ELR (cell line): ENCODE measurements at regions not wholly inside any gene's neighbourhood (a gene's known extent, or its start where the extent isn't known, plus 50 kb on each side); places are given as distances from the start of the nearest gene placed in this dataset.

Experiments used
- DNase-seq: peaks from one replicate; pipeline ENCODE4 v3.0.0-alpha.2; 2015; ENCODE audit warnings: low read depth

DNA sequence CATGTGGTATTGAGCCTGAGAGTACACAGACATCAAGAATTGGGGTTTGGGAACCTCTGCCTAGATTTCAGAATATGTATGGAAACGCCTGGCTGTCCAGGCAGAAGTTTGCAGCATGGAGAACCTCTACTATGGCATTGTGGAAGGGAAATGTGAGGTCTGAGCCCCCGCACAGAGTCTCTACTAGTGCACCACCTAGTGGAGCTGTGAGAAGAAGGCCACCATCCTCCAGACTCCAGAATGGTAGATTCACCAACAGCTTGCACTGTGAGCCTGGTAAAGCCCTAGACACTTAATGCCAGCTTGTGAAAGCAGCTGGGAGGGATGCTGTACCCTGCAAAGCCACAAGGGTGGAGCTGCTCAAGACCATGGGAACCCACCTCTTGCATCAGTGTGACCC lies 658.2 kb downstream of the HACE1 start:
- no peak for DNase-seq

DNA sequence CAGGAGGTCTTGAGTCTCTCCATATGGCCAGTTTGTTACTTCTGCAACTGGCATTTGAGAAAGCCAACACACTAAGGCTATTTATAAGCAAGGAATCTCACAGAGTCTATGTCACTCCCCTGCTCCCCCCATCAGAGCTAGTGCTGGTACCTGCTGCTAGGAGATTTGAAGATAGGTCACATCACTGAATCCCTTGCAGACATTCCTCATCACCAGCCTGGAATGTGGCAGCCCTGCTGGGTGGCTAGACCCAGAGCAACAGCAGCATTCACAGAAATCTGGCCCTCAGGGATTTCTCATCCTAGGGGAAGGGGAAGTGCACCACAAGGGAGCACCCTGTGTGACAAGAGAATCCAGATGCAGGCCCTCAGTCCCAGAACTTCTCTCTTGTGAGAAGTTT lies 672.1 kb downstream of the HACE1 start:
- peak; percentile 15 for DNase-seq

DNA sequence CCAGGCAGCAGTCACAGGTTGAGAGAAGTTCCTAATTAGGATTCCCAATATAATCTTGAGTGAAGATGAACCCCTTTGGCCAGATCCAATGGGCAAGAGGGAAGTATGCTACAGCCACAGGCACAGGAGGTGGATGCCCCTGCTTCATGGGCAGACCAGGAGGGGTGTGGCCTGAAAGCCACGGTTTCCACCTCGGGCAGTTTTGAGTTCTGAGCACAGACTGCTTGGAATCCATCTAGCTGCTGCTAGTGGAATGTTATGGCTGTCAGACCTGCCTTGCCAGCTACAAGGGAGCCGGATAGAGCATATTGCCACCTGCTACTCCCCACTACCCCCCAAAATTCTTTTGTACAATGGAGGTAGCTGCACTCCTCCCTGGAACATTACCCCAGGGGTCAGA lies 672.9 kb downstream of the HACE1 start:
- DNase-seq: peak; percentile 13

DNA sequence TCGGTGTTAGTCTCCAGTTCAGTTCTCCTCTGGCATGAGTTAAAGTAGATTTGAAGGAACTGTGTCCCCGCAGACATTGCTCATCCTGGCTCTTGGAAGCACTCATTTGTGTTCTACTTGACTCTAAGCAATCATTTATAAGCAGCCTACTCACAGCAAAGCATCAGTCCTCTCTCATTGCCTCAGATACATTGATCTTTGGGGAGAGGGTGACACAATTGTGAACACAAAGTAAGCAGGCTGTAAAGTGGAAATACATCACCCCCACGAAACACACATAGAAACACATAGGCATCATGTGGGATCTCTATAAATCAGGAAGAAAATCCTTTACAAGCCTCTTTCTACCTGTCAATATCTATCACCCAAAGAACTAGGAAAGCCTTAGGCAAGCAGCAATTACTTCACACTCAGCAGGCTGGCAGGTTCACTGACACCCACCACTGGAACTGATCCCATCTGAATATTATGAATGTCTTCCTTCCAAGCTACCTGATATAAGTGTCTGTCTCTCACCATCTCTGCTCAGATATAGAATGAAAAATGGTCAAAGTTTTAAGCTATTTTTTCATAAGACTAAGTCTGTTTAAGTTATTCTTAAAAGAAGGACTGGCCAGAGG lies 675.8 kb downstream of the HACE1 start:
- peak; percentile 9 for DNase-seq

DNA sequence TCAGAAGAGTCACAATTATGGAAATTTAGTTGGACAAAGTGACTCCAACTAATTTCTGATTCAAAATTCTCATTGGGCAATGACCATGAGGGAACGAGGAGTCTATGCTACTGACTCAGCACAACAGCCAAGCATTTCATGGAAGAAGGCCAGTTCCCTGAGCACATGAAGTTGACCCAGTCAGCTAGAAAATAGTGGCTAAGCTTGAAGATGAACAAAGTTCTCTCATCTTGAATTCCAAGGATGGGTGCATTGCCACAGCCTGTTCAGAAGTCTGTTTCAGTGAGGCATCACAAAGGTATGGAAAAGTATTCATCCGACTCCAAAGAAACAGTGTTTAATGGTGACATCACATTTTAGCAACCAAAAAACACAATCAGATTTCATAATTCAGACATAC lies 676.9 kb downstream of the HACE1 start:
- peak; percentile 85 for DNase-seq

DNA sequence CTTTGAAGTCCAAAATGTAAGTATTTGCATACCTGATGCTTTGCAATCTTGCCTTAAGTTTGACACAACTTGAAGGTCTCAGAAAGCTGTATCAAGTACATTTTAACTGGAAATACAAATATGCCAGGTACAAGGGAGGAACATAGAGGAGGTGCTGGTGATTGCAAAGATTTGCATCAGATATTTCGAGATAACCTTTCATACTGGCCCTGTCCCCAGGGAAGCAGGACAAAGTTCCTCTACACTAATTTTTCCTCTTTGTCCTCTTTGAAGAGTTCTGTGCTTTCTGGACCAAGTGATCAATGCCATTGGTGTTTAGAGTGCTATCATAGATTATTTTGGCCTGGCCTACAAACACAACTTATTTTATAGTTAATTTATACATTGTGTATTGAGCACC lies 686.1 kb downstream of the HACE1 start:
- DNase-seq: no peak

DNA sequence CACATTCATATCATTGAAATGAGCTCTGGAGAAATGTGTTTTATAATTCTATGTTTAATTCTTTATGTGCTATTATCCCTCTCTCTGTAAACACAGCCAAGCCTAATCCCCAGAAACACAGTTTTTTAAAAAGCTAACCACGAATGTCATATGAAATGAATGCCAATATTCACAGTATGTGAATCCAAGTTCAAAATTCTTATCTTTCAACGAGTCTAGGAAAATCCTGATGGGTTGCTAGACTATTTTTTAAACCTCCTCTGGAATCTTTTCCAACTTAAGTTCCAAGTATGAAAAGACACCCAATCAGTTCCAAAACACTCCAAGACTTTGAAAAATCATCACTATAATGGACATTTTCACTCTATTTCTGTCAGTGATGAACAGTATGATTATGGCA lies 689.3 kb downstream of the HACE1 start:
- DNase-seq: no peak

DNA sequence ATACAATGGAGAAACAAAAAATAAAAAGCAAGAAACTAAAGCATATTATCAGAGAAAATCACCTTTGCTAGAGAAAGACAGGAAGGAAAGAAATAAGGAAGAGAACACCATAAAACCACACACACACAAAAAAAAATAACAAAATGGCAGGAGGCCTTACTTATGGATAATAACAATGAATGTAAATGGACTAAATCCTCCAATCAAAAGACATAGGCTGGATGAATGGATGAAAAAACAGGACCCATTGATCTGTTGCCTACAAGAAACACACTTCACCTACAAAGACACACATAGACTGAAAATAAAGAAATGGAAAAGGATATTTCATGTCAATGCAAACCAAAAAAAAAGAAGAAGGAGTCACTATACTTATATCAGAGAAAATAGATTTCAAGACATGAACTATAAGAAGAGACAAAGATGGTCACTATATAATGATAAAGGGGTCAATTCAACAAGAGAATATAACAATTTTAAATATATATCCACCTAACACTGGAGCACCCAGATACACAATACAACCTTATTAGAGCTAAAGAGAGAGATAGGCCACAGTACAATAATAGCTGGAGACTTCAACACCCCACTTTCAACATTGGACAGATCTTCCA lies 693.6 kb downstream of the HACE1 start:
- no peak for DNase-seq

DNA sequence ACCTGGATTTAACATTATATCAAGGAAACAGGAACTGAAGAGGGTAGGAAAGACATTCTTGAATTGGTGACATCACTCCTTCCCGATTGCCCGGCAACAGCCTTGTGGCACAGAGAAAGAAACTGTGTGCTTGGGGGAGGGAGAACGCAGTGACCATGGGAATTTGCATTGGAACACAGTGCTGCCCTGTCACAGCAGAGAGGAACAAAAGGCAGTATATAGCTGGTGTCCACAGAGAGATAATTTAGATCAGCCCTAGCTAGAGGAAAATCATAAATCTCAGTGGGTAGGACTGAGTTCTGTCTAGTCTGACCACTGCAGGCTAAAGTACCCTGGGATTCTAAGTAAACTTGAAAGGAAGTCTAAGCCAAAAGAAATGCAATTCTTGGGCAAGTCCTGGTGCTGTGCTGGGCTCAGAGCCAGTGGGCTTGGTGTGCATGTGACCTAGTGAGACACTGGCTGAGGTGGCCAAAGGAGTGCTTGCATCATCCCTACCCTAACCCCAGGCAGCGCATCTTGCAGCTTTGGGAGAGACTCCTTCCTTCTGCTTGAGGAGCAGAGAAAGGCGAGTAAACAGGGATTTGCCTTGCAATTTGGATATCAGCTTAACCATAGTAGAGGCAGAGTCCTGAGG lies 697.6 kb downstream of the HACE1 start:
- DNase-seq: peak; percentile 68

DNA sequence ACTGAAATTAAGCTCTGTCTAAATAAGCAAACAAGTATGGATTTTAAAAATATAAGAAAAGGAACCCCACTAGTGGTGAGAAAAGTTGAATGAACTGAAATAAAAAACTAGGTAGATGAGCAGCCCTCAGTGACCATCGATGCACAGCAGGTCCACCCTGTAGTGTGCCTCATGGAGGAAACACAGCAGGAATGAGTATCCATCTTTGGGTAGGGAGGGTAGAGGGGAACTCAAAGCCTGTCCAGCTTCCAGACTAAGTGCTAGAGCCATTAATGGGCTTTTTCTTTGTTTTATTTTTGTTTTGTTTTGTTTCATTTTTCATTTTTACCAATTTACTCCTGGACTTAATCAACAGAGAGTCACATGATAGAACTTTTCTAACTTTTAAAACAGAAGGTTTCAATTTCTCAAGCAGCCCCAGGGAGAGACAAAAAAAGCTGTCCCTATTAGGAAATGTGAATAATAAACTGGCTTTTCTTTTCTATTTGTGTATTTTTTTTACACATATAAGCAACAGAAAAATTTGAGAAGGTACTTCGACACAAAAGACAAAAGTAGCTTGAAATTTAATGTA lies 700.6 kb downstream of the HACE1 start:
- DNase-seq: no peak

DNA sequence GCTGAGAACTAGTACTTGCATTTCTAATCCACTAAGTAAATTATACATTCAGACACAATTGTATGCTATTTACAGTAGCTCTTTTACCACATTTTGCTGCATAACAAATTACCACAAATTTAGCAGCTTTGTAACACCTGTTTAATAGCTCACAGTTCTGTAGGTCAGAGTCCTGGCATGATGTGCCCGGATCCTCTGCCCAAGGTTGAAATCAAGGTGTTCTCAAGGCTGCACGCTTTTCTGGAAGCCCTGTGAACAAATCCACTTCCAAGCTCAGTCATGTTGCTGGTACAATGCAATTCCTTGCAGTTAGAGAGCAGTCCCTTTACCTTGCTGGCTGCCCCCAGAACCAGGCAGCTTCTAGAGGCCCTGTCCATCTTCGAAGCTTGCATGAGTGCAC lies 716.0 kb downstream of the HACE1 start:
- DNase-seq: no peak

DNA sequence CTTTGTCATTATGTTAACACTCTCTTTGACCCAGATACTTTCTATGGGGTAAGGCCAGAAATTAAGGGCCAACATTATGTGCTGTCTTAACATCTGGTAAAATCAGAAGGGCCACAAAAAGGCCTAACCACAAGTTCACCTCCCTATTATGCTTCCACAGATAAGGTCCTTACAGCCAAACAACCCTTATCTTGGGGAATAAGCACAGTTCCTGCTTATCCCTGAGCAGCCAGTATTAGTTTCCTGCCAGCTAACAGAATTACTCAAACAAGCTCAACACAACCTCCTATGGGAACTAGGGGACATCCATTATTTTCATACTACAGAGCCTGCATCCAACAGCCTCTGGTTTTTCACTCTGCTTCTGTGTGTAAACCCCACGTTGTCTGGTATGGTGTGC lies 724.8 kb downstream of the HACE1 start:
- no peak for DNase-seq

DNA sequence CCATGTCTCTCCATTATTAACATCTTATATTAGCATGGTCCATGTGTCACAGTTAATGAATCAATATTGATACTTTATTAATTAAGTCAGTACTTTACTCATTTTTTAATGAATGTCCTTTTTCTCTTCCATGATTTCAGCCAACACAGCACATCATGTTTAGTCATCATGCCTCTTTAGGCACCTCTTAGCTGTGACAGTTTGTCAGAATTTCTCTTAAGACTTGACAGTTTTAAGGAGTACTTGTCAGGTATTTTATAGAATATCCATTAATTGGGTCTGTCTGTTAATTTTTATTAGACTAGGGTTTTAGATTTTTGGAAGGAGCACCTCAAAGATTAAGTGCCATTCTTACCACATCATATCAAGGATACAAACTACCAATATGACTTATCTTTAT lies 729.4 kb downstream of the HACE1 start:
- DNase-seq: no peak

DNA sequence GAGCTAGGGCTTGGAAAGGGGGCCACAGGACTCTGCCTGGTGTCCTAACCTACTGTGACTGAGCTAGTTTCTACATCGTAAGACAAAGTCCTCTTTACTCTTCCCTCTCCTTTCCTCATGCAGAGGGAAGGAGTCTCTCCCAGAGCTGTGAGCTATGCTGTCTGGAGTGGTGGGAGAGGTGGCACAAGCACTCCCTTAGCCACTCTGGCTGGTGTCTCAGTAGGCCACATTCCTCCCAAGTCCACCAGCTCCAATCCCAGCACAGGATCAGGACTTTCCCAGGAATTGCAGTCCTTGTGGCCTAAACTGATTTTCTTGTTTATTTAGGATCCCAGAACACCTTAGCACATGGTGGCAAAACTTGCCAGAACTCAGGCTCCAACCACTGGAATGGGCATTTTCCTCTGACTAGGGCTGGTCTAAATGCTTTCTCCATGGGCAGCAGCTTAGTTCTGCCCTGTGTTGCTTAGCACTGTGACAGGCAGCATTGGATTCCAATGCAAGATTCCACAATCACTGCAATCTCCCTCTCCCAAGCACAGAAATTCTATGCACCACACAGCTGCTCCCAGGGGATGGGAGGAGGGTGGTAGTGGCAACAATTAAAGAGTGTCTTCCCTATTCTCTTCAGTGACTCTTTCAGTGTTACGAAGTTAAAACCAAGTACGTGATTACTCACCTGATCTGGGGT lies 733.3 kb downstream of the HACE1 start:
- no peak for DNase-seq

DNA sequence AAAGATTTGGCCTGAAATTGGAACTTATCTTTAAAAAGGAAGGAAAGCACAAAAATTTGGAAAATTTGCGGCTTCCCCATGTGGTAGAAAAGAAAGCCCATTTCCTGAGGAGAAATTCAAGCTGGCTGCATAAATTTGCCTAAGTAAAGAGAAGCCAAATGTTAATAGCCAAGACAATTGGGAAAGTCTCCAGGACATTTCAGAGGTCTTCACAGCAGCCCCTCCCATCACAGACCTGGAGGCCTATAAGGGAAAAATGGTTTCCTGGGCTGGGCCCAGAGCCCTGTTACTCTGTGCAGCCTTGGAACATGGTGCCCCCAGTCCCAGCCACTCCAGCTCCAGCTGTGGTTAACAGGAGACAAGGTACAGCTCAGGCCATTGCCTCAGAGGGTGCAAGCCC lies 736.5 kb downstream of the HACE1 start:
- no peak for DNase-seq

DNA sequence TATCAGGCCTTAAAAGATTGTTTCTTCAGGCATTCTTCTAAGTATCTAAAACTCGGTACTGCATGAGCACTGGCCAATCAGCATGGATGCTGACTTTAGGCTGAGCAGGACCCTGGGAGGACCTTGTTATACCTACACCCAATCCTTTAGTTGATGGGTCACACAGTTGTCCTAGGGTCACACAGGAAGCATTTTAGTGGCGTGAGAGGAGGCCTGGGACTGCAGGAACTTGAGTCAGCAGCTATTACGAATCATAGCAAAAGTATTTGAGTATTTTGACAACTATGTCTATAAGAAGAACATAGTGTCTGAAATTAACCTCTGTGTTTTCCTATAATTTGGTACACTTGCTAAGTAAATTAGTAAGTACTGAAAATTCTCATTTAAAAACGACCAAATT lies 741.4 kb downstream of the HACE1 start:
- peak; percentile 90 for DNase-seq

DNA sequence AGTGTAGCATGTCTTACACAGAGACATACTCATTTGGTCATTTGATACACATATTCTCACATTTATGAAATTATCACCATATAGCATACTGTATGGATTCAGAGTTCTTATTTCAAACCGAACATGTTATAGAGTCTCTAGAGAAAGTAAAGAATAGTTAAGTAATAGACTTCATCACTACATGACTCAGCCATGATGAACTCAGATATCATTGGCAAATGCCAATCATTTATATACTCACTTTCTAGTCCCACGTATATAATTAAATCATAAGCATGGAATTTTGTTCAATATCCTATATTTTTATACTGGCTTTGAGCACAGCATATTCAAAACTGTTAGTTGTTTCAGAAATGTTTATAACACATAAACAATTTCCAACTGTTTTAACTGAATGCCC lies 749.9 kb downstream of the HACE1 start:
- peak; percentile 46 for DNase-seq

DNA sequence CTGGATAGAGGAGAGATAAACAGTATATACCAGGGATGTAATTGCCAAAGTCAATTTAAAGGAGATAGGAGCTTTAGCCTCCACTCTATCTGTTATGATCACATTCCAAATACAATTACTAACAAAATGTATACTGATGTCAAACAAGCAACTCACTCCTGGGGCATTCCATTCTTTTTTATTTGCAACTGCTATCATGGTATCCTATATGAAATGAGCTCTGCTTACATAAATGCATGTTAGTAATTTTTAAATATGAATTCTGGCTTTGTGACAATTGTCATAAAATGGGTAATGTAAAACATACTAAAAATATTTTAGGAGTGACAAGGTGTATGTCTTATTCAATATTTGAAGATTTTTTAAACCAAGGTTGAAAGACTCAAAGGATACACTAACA lies 751.1 kb downstream of the HACE1 start:
- peak; percentile 39 for DNase-seq

DNA sequence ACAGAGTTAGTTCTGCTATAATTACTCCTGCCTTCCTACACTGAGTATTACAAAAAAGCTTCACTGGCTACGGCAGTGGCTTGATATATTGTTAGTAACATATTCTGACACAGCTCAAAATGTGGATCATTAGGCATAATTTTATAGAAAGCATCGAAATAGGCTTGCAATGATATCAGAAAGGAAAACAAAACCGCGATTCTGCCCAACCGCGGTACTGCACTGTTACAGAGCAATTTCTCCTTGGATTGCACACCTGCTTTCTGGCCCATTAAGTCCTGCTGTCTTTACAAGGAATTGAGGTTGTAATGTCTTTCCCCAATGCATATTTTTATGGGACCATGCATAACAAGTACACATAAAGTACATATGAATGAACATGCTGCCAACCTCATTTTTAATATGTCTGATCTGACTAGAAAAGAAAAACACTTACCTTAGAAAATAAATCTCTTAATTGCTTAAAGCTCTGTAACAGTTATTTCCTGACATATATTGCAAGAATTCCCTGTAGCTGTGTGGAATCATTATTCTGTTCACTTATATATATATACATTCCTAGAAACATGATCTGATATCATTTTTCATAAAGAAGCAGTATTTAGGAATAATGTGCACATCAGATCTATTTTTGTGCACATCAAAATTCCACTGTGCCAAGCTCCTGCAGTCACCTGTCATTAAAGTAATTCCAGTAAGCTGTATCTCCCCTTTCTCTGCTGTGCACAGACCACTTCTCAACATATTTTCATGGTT lies 763.9 kb downstream of the HACE1 start:
- DNase-seq: no peak

DNA sequence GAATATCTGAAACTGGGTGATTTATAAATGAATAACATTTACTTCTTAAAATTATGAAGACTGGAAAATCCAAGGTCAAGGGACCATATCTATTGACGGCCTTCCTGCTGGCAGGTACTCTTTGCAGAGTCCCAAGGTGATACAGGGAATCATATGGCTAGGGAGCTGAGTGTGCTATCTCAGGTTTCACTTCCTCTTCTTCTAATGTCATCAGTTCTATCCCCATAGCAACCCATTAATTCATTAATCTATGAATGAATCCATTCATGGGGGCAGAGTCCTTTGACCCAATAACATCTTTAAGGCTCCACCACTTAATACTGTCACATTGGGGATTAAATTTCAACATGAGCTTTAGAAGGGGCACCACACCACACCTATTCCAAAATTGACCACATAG lies 772.0 kb downstream of the HACE1 start:
- no peak for DNase-seq

DNA sequence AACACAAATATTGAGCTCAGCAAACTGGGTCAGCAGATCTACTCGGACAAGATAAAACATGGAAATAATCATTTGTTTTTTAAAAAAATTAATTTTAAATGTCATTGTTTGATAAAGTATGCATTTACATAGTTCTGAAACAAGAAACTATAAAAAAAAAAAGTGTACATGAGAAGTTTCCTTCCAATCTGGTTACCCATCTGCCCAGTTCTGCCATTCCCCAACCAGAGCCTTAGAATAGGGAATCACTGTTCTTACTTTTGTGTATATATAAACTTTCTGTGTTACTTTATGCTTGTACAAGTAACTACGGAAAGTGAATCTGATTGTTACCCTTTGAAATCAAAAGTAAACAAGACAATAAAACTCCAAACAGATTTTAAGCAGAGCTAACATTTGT lies 791.4 kb downstream of the HACE1 start:
- DNase-seq: no peak

DNA sequence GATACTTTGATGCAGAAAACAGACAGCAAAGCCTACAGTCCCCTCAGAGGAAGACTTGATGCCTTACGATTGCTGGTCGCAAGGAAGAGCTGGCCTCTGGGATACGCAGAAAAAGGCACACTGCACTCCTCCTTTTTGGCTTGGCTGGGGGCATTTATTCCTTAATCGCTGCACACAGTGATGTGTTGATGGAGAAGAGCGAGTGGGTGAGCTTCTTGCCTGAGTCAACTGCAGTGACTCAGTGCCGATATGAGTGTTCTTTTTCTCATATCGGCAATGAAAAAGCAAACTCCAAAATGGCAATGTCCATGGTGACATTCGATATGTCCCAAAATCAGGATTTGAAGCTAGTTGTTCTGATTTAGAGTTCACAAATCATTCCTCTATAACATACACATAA lies 794.8 kb downstream of the HACE1 start:
- peak; percentile 22 for DNase-seq
